ENCODE measurements at regions not wholly inside any gene's neighbourhood (a gene's known extent, or its start where the extent isn't known, plus 50 kb on each side); places are given as distances from the start of the nearest gene placed in this dataset.
"Not testable (repeated sequence)": the region's sequence is repeated elsewhere in the genome, so short reads cannot be mapped to it uniquely, and the experiment has no call there.

- Mint-ChIP-seq H3K27me3 (ENCODE audit: low read depth) (no peaks in the 10 kb centered on the region), H3K4me3 (no peak overlapping the region), H3K9me3 (no peaks in the 10 kb centered on the region), H3K4me1 (ENCODE audit: low read depth) (no peaks in the 10 kb centered on the region), H3K36me3 (ENCODE audit: insufficient read depth) (no peaks in the 10 kb centered on the region)
- DNase-seq (no peak), ATAC-seq (no peak)
Measured at GRCh38 chr9:30800421-30800820, 1584.0 kb upstream of the ACO1 start.

GRCh38 chr9:30812821-30813220 is 1571.6 kb upstream of the ACO1 start:
- no peak for ATAC-seq

DNA sequence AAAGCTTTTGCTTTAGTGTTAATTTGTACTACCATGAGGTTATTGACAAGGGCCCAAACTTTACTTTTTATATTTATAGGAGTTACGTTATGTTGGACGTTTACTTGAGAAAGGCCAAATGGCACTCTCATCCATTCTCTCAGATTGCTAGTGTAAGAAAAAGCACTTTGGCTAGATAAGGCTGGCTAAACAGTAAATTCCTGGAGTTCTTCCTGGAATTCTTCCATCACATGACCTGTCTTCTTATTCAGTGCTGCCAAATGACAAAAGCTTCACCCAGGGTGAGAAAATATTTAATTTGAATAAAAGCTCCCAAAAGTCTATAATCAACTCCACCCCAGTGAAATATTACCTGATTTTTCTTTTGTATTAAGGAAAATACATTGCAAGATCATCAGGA is 1568.9 kb upstream of the ACO1 start:
- no peaks in the 10 kb centered on the region for H3K27me3 Mint-ChIP-seq (ENCODE audit: low read depth)
- DNase-seq (no peak), ATAC-seq (no peak)
- H3K36me3 Mint-ChIP-seq (ENCODE audit: insufficient read depth), result no peaks in the 10 kb centered on the region
- H3K4me3 Mint-ChIP-seq, result no peak overlapping the region
- H3K4me1 Mint-ChIP-seq (ENCODE audit: low read depth), result no peaks in the 10 kb centered on the region
- H3K9me3 Mint-ChIP-seq, result no peaks in the 10 kb centered on the region

More at GRCh38 chr9:30812821-30813220, 1571.6 kb upstream of the ACO1 start:
- Mint-ChIP-seq H3K36me3 (ENCODE audit: insufficient read depth) (no peaks in the 10 kb centered on the region), H3K9me3 (no peaks in the 10 kb centered on the region), H3K4me1 (ENCODE audit: low read depth) (no peaks in the 10 kb centered on the region), H3K4me3 (no peak overlapping the region), H3K27me3 (ENCODE audit: low read depth) (no peaks in the 10 kb centered on the region)
- DNase-seq, result no peak

- no peaks in the 10 kb centered on the region for H3K36me3 Mint-ChIP-seq (ENCODE audit: insufficient read depth)
- ATAC-seq (no peak), DNase-seq (no peak)
- no peak overlapping the region for H3K4me3 Mint-ChIP-seq
- H3K9me3 Mint-ChIP-seq, result no peaks in the 10 kb centered on the region
- H3K27me3 Mint-ChIP-seq (ENCODE audit: low read depth), result no peaks in the 10 kb centered on the region
- no peaks in the 10 kb centered on the region for H3K4me1 Mint-ChIP-seq (ENCODE audit: low read depth)
Measured at GRCh38 chr9:30845136-30845535, 1539.3 kb upstream of the ACO1 start.

DNA sequence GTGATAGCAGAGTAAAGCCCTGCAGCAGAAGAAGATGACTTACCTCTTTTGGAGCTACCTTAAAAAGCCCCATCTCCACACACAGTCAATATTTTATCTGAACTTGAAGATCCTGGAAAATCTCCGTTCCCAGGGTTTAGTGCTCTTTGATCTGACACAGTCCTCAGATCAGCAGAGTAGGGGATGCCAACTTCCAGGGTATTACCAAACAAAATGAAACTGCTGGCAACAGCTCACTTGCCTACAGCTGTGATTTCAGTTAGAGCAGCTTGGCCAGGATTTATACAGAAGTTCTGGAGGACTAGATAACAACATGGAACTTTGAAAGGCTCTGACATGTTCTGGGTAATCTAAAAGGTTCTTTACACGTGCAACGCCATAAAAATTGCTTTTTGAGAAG is 1537.8 kb upstream of the ACO1 start:
- H3K27me3 Mint-ChIP-seq (ENCODE audit: low read depth), result no peaks in the 10 kb centered on the region
- no peak for DNase-seq
- ATAC-seq, result no peak
- H3K4me3 Mint-ChIP-seq, result no peak overlapping the region
- H3K4me1 Mint-ChIP-seq (ENCODE audit: low read depth), result no peaks in the 10 kb centered on the region
- no peaks in the 10 kb centered on the region for H3K36me3 Mint-ChIP-seq (ENCODE audit: insufficient read depth)
- no peaks in the 10 kb centered on the region for H3K9me3 Mint-ChIP-seq

- Mint-ChIP-seq H3K4me1 (ENCODE audit: low read depth) (no peaks in the 10 kb centered on the region), H3K9me3 (no peaks in the 10 kb centered on the region), H3K27me3 (ENCODE audit: low read depth) (no peaks in the 10 kb centered on the region), H3K4me3 (no peak overlapping the region), H3K36me3 (ENCODE audit: insufficient read depth) (no peaks in the 10 kb centered on the region)
- DNase-seq (no peak), ATAC-seq (no peak)
Measured at GRCh38 chr9:30851600-30851999, 1532.8 kb upstream of the ACO1 start.

DNA sequence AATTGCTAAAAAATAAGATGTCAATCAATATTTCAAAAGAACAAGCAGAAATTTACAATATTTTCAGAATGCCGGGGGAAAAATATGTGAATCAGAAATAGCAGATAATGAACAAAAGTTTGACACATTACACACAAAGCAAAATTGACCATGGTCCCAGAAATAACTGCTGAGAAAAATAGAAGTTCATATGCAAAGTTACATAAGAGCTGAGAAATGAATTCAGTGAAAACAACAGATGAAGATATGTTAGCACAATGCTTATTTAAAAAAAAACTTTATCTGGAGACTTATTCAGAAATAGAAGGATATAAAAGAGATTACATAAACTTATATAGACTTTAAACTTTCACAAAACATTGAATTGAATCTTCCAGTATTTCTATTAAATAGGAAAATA is 1483.7 kb upstream of the ACO1 start:
- Mint-ChIP-seq H3K27me3 (ENCODE audit: low read depth) (no peaks in the 10 kb centered on the region), H3K4me3 (no peak overlapping the region), H3K9me3 (no peaks in the 10 kb centered on the region), H3K36me3 (ENCODE audit: insufficient read depth) (no peaks in the 10 kb centered on the region), H3K4me1 (ENCODE audit: low read depth) (no peaks in the 10 kb centered on the region)
- ATAC-seq (no peak), DNase-seq (no peak)

- DNase-seq, result no peak
- no peak for ATAC-seq
- Mint-ChIP-seq H3K36me3 (ENCODE audit: insufficient read depth) (no peaks in the 10 kb centered on the region), H3K9me3 (no peaks in the 10 kb centered on the region), H3K27me3 (ENCODE audit: low read depth) (no peaks in the 10 kb centered on the region), H3K4me3 (no peak overlapping the region), H3K4me1 (ENCODE audit: low read depth) (no peaks in the 10 kb centered on the region)
Measured at GRCh38 chr9:30913331-30913730, 1471.1 kb upstream of the ACO1 start.

GRCh38 chr9:30915451-30915850 is 1469.0 kb upstream of the ACO1 start:
- Mint-ChIP-seq H3K4me1 (ENCODE audit: low read depth) (no peaks in the 10 kb centered on the region), H3K27me3 (ENCODE audit: low read depth) (no peaks in the 10 kb centered on the region), H3K36me3 (ENCODE audit: insufficient read depth) (no peaks in the 10 kb centered on the region), H3K4me3 (no peak overlapping the region), H3K9me3 (no peaks in the 10 kb centered on the region)
- ATAC-seq (no peak), DNase-seq (no peak)

DNA sequence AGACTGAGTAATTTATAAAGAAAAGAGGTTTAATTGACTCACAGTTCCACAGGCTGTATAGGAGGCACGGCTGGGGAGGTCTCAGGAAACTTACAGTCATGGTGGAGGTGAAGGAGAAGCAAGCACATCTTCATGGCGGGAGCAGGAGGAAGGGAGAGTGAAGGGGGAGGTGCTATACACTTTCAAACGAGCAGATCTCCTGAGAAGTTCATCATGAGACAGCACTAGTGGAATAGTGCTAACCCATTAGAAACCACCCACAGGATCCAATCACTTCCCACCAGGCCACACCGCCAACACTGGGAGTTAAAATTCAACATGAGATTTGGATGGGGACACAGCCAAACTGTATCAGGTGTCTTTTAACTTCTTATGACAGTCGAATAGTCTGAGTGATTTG is 1459.3 kb upstream of the ACO1 start:
- ATAC-seq (no peak), DNase-seq (no peak)
- Mint-ChIP-seq H3K4me1 (ENCODE audit: low read depth) (no peaks in the 10 kb centered on the region), H3K27me3 (ENCODE audit: low read depth) (no peaks in the 10 kb centered on the region), H3K4me3 (no peak overlapping the region), H3K36me3 (ENCODE audit: insufficient read depth) (no peaks in the 10 kb centered on the region), H3K9me3 (no peaks in the 10 kb centered on the region)

- Mint-ChIP-seq H3K4me1 (ENCODE audit: low read depth) (no peaks in the 10 kb centered on the region), H3K27me3 (ENCODE audit: low read depth) (no peaks in the 10 kb centered on the region), H3K9me3 (no peaks in the 10 kb centered on the region), H3K36me3 (ENCODE audit: insufficient read depth) (no peaks in the 10 kb centered on the region), H3K4me3 (no peak overlapping the region)
- DNase-seq, result no peak
- ATAC-seq, result no peak
Measured at GRCh38 chr9:30925635-30926034, 1458.8 kb upstream of the ACO1 start.

GRCh38 chr9:30928045-30928444 is 1456.4 kb upstream of the ACO1 start:
- no peaks in the 10 kb centered on the region for H3K4me1 Mint-ChIP-seq (ENCODE audit: low read depth)
- DNase-seq (no peak), ATAC-seq (no peak)
- H3K36me3 Mint-ChIP-seq (ENCODE audit: insufficient read depth), result no peaks in the 10 kb centered on the region
- no peak overlapping the region for H3K4me3 Mint-ChIP-seq
- no peaks in the 10 kb centered on the region for H3K9me3 Mint-ChIP-seq
- no peaks in the 10 kb centered on the region for H3K27me3 Mint-ChIP-seq (ENCODE audit: low read depth)

DNA sequence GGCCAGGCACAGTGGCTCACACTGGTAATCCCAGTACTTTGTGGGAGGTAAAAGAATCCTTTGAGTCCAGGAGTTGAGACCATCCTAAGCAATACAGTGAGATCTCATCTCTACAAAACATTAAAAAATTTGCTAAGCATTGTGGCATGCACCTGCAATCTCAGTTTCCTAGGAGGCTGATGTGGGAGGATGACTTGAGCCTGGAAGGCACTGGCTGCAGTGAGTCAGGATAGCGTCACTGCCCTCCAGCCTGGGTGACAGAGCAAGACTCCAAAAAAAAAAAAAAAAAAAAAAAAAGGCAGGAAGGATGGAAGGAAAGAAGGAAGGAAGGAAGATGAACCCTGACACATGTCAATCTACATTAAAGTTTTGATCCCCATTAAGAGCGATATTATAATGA is 1452.2 kb upstream of the ACO1 start:
- H3K27me3 Mint-ChIP-seq (ENCODE audit: low read depth), result no peaks in the 10 kb centered on the region
- ATAC-seq, result no peak
- H3K9me3 Mint-ChIP-seq, result no peaks in the 10 kb centered on the region
- DNase-seq, result no peak
- no peak overlapping the region for H3K4me3 Mint-ChIP-seq
- no peaks in the 10 kb centered on the region for H3K4me1 Mint-ChIP-seq (ENCODE audit: low read depth)
- H3K36me3 Mint-ChIP-seq (ENCODE audit: insufficient read depth), result no peaks in the 10 kb centered on the region

DNA sequence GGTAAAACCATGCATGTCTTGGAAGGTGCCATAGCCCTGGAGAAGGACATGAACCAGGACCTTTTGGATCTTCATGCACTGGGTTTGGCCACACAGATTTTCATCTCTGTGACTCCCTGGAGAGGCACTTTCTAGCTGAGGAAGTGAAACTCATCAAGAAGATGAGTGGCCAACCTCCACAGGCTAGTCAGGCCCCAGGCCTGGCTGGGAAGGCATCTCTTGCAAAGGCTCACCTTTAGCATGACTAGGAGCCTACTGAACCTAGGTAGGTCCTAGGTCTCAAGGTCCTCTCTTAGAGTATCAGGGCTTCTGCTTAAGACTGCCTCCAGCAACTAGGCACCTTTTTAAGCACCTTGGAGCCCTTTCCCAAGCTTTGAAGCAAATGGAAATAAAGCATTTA is 1448.7 kb upstream of the ACO1 start:
- Mint-ChIP-seq H3K9me3 (no peaks in the 10 kb centered on the region), H3K4me1 (ENCODE audit: low read depth) (no peaks in the 10 kb centered on the region), H3K27me3 (ENCODE audit: low read depth) (no peaks in the 10 kb centered on the region), H3K4me3 (no peak overlapping the region), H3K36me3 (ENCODE audit: insufficient read depth) (no peaks in the 10 kb centered on the region)
- DNase-seq, result no peak
- peak in 1 of 2 donors; percentile 51 for ATAC-seq

DNA sequence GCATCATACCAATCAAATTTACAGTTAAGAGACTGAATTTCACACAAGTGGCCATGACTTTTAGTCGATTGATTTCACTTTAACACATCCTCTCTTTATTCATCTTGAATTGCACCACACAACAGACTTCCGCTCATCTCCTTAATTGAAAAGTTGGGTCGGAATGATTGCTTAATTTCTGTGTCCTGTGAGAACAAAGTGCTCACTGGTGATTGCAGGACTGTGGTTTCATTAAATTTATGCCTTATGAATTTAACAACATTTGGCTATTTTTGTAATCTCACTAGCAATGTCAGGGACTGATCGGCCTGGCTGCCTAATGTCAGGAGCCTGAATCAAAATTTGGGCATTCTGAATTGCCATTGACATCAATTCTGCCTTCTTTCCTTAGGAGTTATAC is 1447.3 kb upstream of the ACO1 start:
- Mint-ChIP-seq H3K36me3 (ENCODE audit: insufficient read depth) (no peaks in the 10 kb centered on the region), H3K27me3 (ENCODE audit: low read depth) (no peaks in the 10 kb centered on the region)
- no peak for ATAC-seq

GRCh38 chr9:30942852-30943251 is 1441.6 kb upstream of the ACO1 start:
- ATAC-seq; H3K27me3 Mint-ChIP-seq (ENCODE audit: low read depth); H3K4me3 Mint-ChIP-seq; H3K9me3 Mint-ChIP-seq; H3K36me3 Mint-ChIP-seq (ENCODE audit: insufficient read depth); H3K4me1 Mint-ChIP-seq (ENCODE audit: low read depth); DNase-seq: not testable (repeated sequence)

More for the DNA sequence above, 1447.3 kb upstream of the ACO1 start:
- Mint-ChIP-seq H3K4me1 (ENCODE audit: low read depth) (no peaks in the 10 kb centered on the region), H3K4me3 (no peak overlapping the region), H3K9me3 (no peaks in the 10 kb centered on the region)
- DNase-seq, result no peak

Data from activated T-cell treated with anti-CD3 and anti-CD28 coated beads, Interleukin-2, amount 50 U/mL, for 4 hours (primary cell).